ENCODE measurements at regions not wholly inside any gene's neighbourhood (a gene's known extent, or its start where the extent isn't known, plus 50 kb on each side); places are given as distances from the start of the nearest gene placed in this dataset.

DNA sequence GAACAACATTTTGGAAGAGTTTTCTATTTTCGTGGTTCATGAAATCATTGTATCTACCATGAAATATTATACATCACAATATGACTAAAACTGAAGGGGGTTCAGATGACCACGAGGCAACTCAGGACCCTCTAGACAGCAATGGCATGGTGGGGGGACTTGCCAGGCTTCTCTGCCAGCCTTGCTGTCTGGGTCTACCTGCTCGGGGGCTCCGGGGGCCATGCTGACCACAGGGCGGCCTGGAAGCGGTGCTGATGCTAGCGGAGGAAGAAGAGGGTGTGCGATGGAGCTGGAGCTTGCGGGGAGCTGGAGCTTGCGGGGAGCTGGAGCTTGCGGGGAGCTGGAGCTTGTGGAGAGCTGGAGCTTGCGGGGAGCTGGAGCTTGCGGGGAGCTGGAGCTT is 89.2 kb upstream of the IRX4 start:
- Histone ChIP-seq H3K9me3 (ENCODE audit: control insufficient read depth, insufficient read depth, low read length) (no peaks in the 10 kb centered on the region), H4K20me1 (ENCODE audit: control insufficient read depth, insufficient read depth, low read depth, low read length) (no peaks in the 10 kb centered on the region), H3K27me3 (ENCODE audit: control insufficient read depth, low read length) (no peaks in the 10 kb centered on the region), H3K4me3 (ENCODE audit: low read length) (no peak overlapping the region), H3K4me1 (ENCODE audit: control insufficient read depth, low read length) (no peaks in the 10 kb centered on the region), H3K9me2 (replicated peaks; ENCODE audit: control insufficient read depth, low read length) (no peaks in the 10 kb centered on the region), H3F3A (ENCODE audit: control insufficient read depth, insufficient read depth) (no peaks in the 10 kb centered on the region), H3K36me3 (ENCODE audit: control insufficient read depth, low read length) (no peaks in the 10 kb centered on the region), H3K27ac (ENCODE audit: low read depth, low read length) (no peak overlapping the region), H3K79me2 (ENCODE audit: control insufficient read depth, low read length) (no peaks in the 10 kb centered on the region), H3K4me2 (ENCODE audit: low read length) (no peak overlapping the region)
- TF ChIP-seq EZH2phosphoT487 (IDR thresholded peaks at IDR 0.05; ENCODE audit: borderline replicate concordance, low read length): no peak
- TF ChIP-seq, protein P1, sequence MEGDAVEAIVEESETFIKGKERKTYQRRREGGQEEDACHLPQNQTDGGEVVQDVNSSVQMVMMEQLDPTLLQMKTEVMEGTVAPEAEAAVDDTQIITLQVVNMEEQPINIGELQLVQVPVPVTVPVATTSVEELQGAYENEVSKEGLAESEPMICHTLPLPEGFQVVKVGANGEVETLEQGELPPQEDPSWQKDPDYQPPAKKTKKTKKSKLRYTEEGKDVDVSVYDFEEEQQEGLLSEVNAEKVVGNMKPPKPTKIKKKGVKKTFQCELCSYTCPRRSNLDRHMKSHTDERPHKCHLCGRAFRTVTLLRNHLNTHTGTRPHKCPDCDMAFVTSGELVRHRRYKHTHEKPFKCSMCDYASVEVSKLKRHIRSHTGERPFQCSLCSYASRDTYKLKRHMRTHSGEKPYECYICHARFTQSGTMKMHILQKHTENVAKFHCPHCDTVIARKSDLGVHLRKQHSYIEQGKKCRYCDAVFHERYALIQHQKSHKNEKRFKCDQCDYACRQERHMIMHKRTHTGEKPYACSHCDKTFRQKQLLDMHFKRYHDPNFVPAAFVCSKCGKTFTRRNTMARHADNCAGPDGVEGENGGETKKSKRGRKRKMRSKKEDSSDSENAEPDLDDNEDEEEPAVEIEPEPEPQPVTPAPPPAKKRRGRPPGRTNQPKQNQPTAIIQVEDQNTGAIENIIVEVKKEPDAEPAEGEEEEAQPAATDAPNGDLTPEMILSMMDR (IDR thresholded peaks at IDR 0.05; ENCODE audit: low read depth, low read length, poor library complexity, severe bottlenecking): no peak

DNA sequence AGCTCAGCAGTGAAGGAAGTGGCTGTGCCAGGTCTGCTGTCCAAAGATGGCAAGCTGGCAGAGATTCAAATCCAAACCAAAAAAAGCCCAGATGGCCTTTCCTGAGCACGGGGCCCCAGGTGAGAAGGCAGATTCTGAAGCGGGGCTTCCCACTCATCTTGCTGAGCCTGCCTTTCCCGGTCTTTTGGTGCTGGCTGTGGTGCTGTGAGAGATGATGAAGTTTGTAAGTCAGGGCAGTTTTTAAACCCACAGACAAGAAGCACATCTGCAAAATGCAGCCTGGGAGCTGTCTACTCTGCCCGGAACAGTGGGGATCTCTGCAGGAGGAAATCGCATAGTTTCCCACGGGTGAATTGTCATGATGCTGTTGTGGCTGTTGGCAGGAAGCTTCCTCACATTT is 85.0 kb upstream of the IRX4 start:
- Histone ChIP-seq H3K9me2 (replicated peaks; ENCODE audit: control insufficient read depth, low read length) (no peaks in the 10 kb centered on the region), H3K36me3 (ENCODE audit: control insufficient read depth, low read length) (no peaks in the 10 kb centered on the region), H3F3A (ENCODE audit: control insufficient read depth, insufficient read depth) (no peaks in the 10 kb centered on the region), H3K4me3 (ENCODE audit: low read length) (no peak overlapping the region), H3K4me1 (ENCODE audit: control insufficient read depth, low read length) (no peaks in the 10 kb centered on the region), H3K4me2 (ENCODE audit: low read length) (no peak overlapping the region), H3K27me3 (ENCODE audit: control insufficient read depth, low read length) (no peaks in the 10 kb centered on the region), H3K9me3 (ENCODE audit: control insufficient read depth, insufficient read depth, low read length) (no peaks in the 10 kb centered on the region), H4K20me1 (ENCODE audit: control insufficient read depth, insufficient read depth, low read depth, low read length) (no peaks in the 10 kb centered on the region), H3K27ac (ENCODE audit: low read depth, low read length) (no peak overlapping the region), H3K79me2 (ENCODE audit: control insufficient read depth, low read length) (no peaks in the 10 kb centered on the region)
- no peak for TF ChIP-seq EZH2phosphoT487 (IDR thresholded peaks at IDR 0.05; ENCODE audit: borderline replicate concordance, low read length)
- TF ChIP-seq, protein P1 (IDR thresholded peaks at IDR 0.05; ENCODE audit: low read depth, low read length, poor library complexity, severe bottlenecking): no peak

DNA sequence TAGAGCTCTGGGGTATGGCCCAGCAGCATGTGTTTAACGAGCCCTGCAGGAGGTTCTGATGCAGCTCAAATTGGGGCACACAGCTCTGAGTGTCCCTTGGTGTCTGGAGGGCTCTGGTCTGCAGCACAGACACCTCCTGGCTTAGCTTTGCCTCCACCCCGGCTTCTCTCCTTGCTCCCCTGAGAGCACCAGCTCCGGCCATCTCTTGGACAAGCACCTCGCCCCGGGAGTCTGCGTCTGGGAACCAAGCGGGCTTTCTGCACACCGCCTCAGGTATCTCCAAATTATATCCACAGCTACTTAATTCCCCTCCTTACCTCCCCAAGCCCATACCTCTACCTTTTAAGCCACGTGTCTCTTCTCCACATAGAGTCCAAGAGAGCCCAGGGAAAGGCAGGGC is 83.7 kb upstream of the IRX4 start:
- H3K27ac ChIP-seq (ENCODE audit: low read depth, low read length): no peak overlapping the region
- H3K4me3 ChIP-seq (ENCODE audit: low read length): no peak overlapping the region
- H3K4me2 ChIP-seq (ENCODE audit: low read length): no peak overlapping the region
- no peaks in the 10 kb centered on the region for H3F3A ChIP-seq (ENCODE audit: control insufficient read depth, insufficient read depth)
- no peaks in the 10 kb centered on the region for H3K9me3 ChIP-seq (ENCODE audit: control insufficient read depth, insufficient read depth, low read length)
- H3K79me2 ChIP-seq (ENCODE audit: control insufficient read depth, low read length): no peaks in the 10 kb centered on the region
- no peaks in the 10 kb centered on the region for H3K27me3 ChIP-seq (ENCODE audit: control insufficient read depth, low read length)
- H3K36me3 ChIP-seq (ENCODE audit: control insufficient read depth, low read length): no peaks in the 10 kb centered on the region
- H4K20me1 ChIP-seq (ENCODE audit: control insufficient read depth, insufficient read depth, low read depth, low read length): no peaks in the 10 kb centered on the region
- no peak for TF ChIP-seq EZH2phosphoT487 (IDR thresholded peaks at IDR 0.05; ENCODE audit: borderline replicate concordance, low read length)
- TF ChIP-seq, protein P1 (IDR thresholded peaks at IDR 0.05; ENCODE audit: low read depth, low read length, poor library complexity, severe bottlenecking): no peak
- no peaks in the 10 kb centered on the region for H3K4me1 ChIP-seq (ENCODE audit: control insufficient read depth, low read length)
- H3K9me2 ChIP-seq (replicated peaks; ENCODE audit: control insufficient read depth, low read length): no peaks in the 10 kb centered on the region

DNA sequence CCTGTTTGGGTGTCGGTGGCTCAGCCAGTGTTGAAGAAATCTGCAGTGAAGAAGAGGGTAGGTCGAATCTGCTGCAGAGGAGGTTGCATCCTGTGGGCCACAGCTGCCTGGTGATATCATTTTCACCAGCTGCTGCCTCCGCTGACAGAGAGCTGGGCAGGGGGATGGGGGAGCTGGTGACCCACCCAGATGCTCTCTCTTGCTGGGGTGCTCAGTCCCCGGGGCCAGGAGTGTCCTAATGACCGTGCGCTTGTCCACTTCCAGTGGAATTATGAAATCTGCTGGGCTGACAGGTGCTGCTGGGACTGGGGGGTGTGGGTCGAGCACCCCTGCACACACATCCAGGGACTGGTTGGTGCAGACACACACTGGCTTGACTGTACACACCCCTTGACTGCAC is 83.2 kb upstream of the IRX4 start:
- no peak for TF ChIP-seq EZH2phosphoT487 (IDR thresholded peaks at IDR 0.05; ENCODE audit: borderline replicate concordance, low read length)
- TF ChIP-seq, protein P1 (IDR thresholded peaks at IDR 0.05; ENCODE audit: low read depth, low read length, poor library complexity, severe bottlenecking): no peak
- H3K9me2 ChIP-seq (replicated peaks; ENCODE audit: control insufficient read depth, low read length): no peaks in the 10 kb centered on the region
- H3K36me3 ChIP-seq (ENCODE audit: control insufficient read depth, low read length): no peaks in the 10 kb centered on the region
- H3K4me2 ChIP-seq (ENCODE audit: low read length): no peak overlapping the region
- no peaks in the 10 kb centered on the region for H3K27me3 ChIP-seq (ENCODE audit: control insufficient read depth, low read length)
- no peaks in the 10 kb centered on the region for H3K79me2 ChIP-seq (ENCODE audit: control insufficient read depth, low read length)
- H3F3A ChIP-seq (ENCODE audit: control insufficient read depth, insufficient read depth): no peaks in the 10 kb centered on the region
- H3K4me1 ChIP-seq (ENCODE audit: control insufficient read depth, low read length): no peaks in the 10 kb centered on the region
- H4K20me1 ChIP-seq (ENCODE audit: control insufficient read depth, insufficient read depth, low read depth, low read length): no peaks in the 10 kb centered on the region
- H3K27ac ChIP-seq (ENCODE audit: low read depth, low read length): no peak overlapping the region
- H3K9me3 ChIP-seq (ENCODE audit: control insufficient read depth, insufficient read depth, low read length): no peaks in the 10 kb centered on the region
- no peak overlapping the region for H3K4me3 ChIP-seq (ENCODE audit: low read length)

All from DOHH2 (cell line).